Mesenteric fat pad (tissue), 1 donor: ENCODE measurements at regions not wholly inside any gene's neighbourhood (a gene's known extent, or its start where the extent isn't known, plus 50 kb on each side); places are given as distances from the start of the nearest gene placed in this dataset.

Source experiments
- DNase-seq: peaks from one replicate; pipeline ENCODE4 v3.0.0-alpha.2; 2020; ENCODE audit warnings: low spot score
- donor health status: DM: yes; HTN: yes; CAD: no.

DNA sequence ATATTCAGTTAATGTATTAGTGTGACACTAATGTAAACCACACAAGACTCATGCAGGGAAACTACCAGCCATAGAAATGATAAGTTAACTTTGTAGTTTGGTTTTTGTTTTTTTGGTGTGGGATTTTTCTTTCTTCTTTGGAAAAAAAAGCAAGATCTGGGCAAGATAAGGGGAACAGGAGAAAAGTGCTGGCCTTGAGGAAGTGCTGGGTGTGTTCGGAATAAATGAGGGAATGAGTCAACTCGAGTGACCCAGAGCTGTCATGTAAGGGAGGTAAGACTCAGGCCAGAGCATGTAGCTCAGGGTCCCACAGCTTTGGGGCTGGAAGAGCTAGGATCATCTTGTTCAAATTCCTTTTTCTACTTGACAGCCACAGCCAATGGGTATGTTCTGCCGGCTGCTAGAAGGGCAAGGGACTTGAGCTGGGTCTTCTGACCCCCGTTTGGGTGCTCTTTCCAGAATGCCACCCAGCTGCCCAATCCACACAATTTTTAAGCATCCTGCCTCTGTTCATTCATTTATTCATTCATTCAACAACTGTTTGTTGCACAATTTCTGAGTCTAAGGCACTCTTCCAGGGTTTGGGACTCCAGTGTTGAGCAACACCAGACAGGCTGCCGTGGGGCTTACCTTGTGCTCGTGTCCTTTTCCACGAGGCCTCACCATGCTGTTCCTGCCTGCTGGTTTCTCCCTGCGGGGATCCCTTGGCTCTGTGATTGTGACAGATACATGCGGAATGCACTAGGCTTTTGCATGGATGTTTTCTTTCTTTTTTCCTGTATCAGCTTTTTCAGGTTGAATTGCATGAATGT lies 54.5 kb downstream of the CLDN34 start:
- DNase-seq = no peak

DNA sequence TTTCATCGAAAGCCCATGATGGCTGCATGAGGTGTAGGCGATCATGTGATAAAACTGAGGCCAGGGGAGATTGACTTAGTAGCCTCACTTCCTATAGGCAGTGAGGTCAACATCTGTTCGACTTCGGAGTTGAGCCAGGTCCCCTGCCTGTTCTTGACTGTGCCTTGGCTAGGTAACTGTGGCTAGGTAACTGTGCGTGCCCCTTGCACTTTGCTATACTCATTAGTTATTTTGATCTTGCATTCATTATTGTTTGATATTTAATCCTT lies 55.0 kb downstream of the CLDN34 start:
- DNase-seq = no peak

- DNase-seq = no peak
These were observed 55.6 kb downstream of the CLDN34 start for GRCh38 chrX:10022580-10023245.

DNA sequence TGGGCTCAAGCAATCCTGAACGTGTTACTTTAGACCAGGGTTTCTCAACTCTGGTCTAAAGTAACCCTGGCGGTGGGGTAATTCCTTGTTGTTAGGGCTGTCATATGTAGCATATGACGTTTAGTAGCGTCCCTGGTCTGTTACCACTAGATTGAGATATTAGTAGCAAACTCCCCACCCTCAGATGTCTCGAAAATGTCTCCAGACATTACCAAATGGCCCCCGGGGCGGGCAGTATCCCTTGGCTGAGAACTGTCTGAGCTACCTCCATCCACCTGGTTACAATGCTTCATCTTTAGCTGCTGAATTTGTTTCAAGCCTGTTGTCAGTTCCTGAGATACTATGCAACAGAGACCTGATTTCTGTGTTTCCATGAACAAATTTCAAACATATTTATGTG lies 56.7 kb downstream of the CLDN34 start:
- DNase-seq = no peak

GRCh38 chrX:10025742-10026493 lies 58.8 kb downstream of the CLDN34 start:
- DNase-seq = no peak

- DNase-seq = no peak
These were observed 61.3 kb downstream of the CLDN34 start for GRCh38 chrX:10028283-10029104.

DNA sequence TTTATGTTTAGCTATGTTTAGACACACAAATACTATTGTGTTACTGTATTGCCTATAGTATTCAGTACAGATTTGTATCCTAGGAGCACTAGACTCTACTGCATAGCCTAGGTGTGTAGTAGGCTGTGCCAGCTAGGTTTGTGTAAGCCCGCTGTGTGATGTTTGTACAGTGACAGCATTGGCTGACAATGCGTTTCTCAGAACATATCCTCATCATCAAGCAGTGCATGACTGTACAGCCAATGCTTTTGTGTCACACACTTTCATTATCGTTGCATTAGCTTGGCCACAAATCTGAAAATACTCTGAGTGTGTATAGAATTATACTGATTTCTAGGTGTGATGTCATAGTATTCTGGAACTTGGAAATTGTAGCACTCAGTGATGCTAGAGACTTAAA lies 63.4 kb downstream of the CLDN34 start:
- no peak for DNase-seq

- DNase-seq = no peak
These were observed 64.6 kb downstream of the CLDN34 start for GRCh38 chrX:10031746-10032145.

GRCh38 chrX:10032147-10032546 lies 65.0 kb downstream of the CLDN34 start:
- DNase-seq = no peak

DNA sequence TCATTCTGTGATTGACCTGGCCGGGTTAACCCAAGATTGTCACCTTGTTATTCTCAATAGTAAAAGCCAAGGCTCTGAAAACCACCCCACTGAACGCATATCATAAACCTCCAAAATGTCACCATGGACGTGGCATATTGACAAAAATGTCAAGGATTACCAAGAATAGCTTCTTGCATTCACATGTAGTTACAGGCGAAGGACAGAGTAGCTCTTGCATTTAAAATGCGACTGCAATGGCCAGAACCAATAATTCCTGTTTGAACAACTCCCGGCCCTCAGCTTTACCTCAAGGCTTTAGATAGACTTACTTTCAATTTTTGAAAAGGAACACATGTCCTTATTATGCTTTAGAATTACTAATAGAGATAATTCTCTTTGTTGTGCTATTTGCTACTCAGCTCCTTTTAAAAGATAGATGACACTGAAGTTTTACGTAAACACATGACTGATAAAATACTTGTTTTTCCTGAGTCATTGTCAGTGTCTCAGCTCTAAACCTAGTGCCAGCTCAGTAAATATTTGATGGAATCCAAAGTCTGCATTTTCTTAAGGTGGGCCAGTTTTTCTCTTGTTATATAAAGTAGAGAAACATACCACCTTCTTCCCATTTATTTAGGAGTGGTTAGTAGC lies 66.3 kb downstream of the CLDN34 start:
- DNase-seq = no peak

DNA sequence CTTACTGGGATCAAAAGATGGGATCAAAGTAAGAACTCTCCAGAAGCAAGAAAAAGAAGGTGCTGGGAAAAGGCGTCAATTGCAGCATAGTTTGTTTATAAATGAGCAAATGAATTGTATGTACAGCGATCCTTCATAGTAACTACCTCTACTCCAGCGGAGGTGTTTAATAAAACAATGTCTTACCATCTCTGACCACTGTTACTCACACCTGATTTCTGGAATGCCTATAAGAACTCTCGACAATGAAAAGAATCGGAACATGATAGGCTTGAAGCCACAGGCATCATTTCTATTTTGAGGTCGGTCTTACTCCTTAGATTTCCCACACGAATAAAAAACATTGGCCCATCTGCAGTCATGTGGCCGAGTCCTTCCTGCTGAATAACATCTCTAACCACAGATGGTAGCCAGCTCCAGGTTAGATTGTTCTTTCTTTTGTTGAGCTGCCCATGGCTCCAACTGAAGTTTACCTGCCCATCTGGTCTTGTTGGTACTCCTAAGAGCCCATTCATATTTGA lies 67.6 kb downstream of the CLDN34 start:
- DNase-seq = no peak

DNA sequence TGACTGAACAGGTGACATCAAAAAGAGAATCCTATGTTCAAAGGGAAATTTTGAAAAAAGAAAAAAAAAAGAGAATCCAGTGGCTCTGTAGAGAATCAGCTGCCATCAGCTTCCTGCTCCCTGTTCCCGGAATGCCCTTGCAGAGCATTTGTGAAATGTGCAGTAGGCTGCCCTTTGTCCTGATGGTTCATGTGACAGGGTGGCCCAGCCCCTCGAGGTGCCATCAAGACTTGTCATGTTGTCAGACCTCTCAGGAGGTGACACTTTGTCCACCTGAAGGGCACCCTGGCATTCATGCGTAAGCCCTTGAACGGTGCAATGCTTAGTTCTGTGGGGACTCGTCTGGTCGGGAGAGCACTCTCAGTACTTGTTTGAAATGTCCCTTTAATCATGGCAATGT lies 71.4 kb downstream of the CLDN34 start:
- DNase-seq = no peak

GRCh38 chrX:10039821-10040793 lies 72.9 kb downstream of the CLDN34 start:
- no peak for DNase-seq

GRCh38 chrX:10040961-10041360 lies 73.8 kb downstream of the CLDN34 start:
- DNase-seq = no peak

DNA sequence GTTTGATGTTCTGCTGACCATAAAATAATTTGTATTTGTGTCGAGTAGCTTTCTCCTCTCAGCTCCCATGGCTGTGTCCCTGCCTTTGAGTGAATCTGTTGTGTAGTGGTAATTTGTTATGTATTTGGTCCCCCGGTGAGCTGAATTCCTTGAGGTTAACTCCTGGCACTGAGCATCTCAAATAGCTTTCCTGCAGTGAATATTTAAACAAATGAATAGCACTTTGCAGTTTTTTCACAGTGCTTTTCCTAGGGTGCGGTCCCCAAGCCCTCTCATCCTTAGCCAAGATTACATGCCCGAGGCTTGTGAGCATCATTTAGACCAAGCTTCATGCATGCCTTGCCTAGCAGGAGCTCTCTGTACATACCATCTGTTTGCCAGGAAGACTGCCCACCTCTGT lies 74.2 kb downstream of the CLDN34 start:
- no peak for DNase-seq

GRCh38 chrX:10042055-10042454 lies 74.9 kb downstream of the CLDN34 start:
- no peak for DNase-seq

GRCh38 chrX:10043386-10043785 lies 76.2 kb downstream of the CLDN34 start:
- no peak for DNase-seq

DNA sequence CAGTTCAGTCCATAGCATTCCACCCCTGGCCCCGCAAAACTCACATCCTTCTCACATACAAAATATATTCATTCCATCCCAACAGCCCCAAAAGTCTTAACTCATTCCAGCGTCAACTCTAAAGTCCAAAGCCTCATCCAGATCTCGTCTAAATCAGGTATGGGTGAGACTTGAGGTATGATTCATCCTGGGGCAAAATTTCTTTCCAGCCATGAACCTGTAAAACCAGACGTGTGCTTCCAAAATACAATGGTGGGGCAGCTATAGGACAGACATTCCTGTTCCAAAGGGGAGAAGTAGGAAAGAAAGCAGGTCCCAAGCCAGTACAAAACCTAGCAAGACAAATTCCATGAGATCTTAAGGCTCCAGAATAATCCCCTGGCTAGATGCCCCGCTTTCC lies 76.9 kb downstream of the CLDN34 start:
- DNase-seq = no peak

GRCh38 chrX:10045327-10046000 lies 78.3 kb downstream of the CLDN34 start:
- DNase-seq = no peak
